ENCODE measurements at regions not wholly inside any gene's neighbourhood (a gene's known extent, or its start where the extent isn't known, plus 50 kb on each side); places are given as distances from the start of the nearest gene placed in this dataset.

DNA sequence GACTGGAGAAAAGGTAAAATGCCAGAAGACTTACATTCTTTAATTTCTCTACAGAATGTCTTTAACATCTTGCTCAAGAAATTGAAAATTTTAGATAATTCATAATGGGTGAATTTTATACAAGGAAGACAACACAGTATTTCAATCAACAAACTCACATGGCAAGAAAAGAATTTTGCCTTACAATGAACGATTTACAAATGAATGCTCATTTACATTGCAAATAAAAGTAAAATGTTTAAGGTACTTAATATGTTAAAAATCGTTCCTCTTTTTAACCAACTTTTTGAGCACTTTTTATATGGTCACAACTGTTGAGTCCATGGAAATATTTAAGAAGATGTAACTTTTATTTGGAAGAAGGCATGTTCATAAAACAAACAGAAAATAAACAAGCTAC, 174.8 kb upstream of the UBE2E2 start:
- DNase-seq: no peak

- DNase-seq: no peak
Observed at GRCh38 chr3:23029001-23029400, 174.1 kb upstream of the UBE2E2 start.

- no peak for DNase-seq
Observed at GRCh38 chr3:23035927-23036640, 167.0 kb upstream of the UBE2E2 start.

GRCh38 chr3:23036728-23037127, 166.4 kb upstream of the UBE2E2 start:
- no peak for DNase-seq

DNA sequence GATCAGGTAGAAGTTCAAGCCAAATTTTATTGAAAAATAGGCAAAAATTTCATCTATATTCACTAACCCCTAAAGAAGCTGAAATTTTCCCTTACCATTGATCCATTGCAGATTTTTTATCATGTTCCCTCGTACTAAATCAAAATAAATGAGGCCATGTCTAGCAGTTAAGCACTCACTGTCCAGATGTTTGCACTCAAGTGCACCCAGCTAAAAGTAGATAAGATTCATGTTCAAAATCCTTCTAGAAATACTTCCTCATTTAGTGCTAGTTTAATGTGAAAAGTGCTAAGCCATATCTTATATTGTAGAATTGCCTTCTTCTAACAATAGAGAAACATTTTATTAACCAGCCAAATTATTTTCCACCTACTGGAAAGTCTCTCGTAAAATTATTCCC, 164.7 kb upstream of the UBE2E2 start:
- DNase-seq: peak; percentile 67

DNA sequence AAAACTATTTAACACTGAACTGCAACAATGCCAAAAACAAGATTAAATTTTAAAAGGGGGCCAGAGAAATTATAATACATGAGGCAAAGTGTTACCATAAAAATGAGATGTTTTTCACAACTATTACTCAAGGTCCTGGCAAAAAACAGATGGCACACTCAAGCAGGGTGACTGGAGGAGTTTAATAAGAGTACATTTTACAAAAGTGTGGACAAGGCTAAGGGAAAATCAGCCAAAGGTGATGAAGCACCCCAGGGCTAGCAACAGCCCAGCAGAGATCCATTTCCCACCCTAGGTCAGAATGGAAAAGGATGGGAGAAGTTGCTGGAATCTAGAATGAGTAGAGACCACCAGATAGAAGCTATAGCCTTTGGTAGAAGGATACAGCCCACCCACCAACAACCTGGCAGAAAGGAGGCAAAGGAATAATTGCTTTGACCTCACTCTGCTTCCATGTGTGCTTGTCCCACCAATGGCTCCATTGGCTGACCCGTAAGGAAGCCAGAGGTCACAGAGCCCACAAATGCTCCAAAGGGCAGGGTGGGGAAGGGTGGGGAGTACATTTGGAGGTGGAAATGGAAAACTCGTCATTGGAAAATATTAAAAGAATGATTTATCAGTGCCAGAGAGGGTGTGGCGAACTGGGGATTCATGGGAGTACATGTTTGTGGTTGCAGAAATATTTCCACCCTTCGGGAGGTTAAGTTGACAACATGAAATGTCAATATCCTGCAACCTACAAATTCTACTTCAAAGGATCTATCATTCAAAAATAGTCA, 161.0 kb upstream of the UBE2E2 start:
- DNase-seq: no peak

DNA sequence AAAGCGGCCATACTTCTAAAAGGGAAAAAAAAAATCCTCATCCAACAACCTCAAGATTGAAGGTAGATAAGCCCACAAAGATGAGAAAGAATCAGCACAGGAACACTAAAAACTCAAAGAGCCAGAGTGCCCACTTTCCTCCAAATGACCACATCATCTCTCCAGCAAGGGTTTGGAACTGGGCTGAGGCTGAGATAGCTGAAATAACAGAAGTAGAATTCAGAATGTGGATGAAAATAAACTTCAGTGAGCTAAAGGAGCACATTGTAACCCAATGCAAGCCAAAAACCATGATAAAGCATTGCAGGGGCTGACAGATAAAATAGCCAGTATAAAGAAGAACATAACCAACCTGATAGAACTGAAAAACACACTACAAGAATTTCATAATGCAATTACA, 158.7 kb upstream of the UBE2E2 start:
- DNase-seq: no peak

- DNase-seq: no peak
Observed at GRCh38 chr3:23046536-23046935, 156.6 kb upstream of the UBE2E2 start.

- no peak for DNase-seq
Observed at GRCh38 chr3:23051240-23052140, 151.6 kb upstream of the UBE2E2 start.

GRCh38 chr3:23052208-23052607, 150.9 kb upstream of the UBE2E2 start:
- DNase-seq: no peak

DNA sequence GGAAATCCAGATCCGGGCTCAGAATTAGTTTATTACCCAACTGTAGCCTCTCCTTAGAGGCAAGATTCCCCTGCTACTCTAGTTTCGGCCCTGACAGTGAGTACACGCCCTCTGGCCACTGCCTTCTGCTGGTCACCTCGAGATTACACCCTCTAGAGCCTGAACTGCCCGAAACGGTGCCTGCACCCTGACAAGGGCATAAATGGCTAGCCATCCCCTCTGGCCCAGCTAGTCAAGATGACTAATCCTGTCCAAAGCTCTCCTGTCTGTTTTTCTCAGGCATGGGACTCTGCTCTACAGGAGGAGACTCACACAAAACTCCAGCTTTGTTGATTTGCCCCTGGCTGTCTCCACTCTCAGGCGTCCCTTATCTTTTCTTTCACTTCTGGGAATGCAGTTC, 150.5 kb upstream of the UBE2E2 start:
- DNase-seq: peak; percentile 30

- DNase-seq: no peak
Observed at GRCh38 chr3:23055733-23056376, 147.3 kb upstream of the UBE2E2 start.

DNA sequence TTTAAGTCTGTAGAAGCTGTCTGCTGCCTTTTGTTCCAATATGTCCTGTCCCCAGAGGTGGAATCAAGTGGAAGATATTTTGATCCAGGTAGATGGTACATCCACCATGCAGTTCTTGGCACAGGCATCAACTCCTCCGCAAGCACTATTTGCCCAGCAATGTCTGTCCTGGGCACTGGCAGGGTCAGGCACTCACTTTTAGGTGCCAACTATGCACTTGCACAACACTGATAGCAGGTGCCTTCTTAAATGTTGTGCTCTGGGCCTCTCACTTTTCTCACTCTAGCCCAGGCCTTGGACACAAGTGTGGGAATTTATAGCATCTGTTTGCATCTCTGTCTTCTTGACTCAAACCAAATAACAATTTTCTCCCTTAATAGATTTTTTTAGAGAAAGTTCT, 140.5 kb upstream of the UBE2E2 start:
- DNase-seq: no peak

DNA sequence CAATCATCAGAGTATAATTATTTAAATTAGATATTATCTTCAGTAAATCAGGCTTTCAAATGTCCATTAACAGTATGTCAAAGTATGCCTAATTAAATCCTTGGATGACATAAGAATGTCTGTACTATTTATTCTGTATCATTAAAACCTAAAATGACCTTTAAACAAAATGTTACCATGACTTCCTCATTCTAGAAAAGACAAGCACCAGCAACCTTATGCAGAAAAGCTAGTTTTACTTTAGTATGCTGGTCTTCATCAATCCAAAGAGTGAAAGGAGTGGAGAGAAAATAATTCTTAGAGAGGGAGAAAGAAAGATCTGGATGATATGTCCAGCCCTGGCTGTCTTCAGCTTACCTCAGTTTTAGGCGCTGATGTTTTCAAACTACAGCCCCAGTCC, 140.1 kb upstream of the UBE2E2 start:
- no peak for DNase-seq

GRCh38 chr3:23067116-23067515, 136.0 kb upstream of the UBE2E2 start:
- no peak for DNase-seq

GRCh38 chr3:23068016-23068728, 135.0 kb upstream of the UBE2E2 start:
- DNase-seq: no peak

- DNase-seq: no peak
Observed at GRCh38 chr3:23071296-23071695, 131.8 kb upstream of the UBE2E2 start.

DNA sequence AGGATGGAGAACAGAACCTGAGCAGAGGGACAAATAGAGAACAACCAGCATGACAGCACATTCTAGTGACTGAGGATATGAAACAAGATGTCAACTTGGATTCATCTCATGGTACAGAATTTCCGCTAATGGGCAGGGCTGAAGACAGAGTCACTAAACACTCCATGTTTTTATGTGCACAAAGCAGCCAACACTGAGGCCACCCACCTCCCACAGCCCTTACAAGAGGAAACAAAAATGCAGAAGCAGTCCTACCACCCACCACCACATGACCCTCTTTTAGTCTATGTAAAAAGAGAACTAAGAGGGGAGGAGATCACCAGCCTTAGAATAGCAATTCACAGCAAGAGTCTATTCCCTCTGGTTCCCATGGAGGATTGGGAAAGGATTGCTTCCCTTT, 131.4 kb upstream of the UBE2E2 start:
- DNase-seq: no peak

GRCh38 chr3:23072693-23073092, 130.4 kb upstream of the UBE2E2 start:
- DNase-seq: no peak

DNA sequence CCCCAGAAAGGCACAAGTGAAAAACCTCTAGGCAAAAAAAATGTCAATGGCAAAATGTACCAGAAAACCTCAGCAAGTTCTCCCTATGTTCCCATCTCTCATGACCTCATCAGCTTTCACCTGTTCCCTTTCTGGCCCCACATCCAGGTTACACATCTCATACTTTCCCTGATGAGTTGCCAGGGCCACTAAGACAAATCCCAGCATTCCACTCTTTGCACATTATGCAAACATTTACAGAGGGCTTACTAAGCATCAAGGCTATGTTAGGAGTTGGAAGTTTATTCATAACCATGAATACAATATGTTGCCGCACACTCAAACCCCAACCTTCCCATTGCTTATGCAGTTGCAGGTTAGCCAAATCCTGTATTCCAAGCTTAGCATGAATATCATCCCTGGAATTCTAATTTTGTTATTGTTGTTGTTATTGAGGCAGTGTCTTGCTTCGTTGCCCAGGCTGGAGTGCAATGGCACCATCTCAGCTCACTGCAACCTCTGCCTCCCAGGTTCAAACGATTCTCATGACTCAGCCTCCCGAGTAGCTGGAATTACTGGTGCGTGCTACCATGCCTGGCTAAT, 129.3 kb upstream of the UBE2E2 start:
- DNase-seq: no peak

GRCh38 chr3:23075496-23075895, 127.6 kb upstream of the UBE2E2 start:
- no peak for DNase-seq

- no peak for DNase-seq
Observed at GRCh38 chr3:23076437-23076836, 126.7 kb upstream of the UBE2E2 start.
